K562 (cell line): ENCODE measurements at regions not wholly inside any gene's neighbourhood (a gene's known extent, or its start where the extent isn't known, plus 50 kb on each side); places are given as distances from the start of the nearest gene placed in this dataset.

Source experiments
- ATAC-seq: fragments of 200-7000 bp; cut with Tn5 transposase; 3 replicates; pipeline ENCODE4 v1.9.1; 2020; ENCODE audit warnings: moderate library complexity
- BruUV-seq: library from RNA; stranded (reverse); fragments of 400-500 nt; replicated peaks from 2 replicates; lab custom pipeline; 2021; lab: Mats Ljungman, UMichigan
- CTCF ChIA-PET: fragments of 300-600 bp; formaldehyde crosslinking; extraction: SDS; loops from one replicate; lab custom pipeline; 2021; ENCODE audit warnings: low intra/inter-chr PET ratio; lab: Yijun Ruan, JAX
- POLR2A ChIA-PET: fragments of 300-600, 350-650 bp; sonication (Branson Sonifier 250); formaldehyde crosslinking; extraction: SDS; loops from one replicate; lab custom pipeline; 2021; ENCODE audit warnings: antibody characterized with exemption, inconsistent platforms; lab: Yijun Ruan, JAX
- DNase-seq, 4 experiments: peaks; one replicate each; pipeline versions ENCODE4 v3.0.0 to v3.0.0-alpha.2; 2011 to 2018; ENCODE audit warnings: low spot score in 3 of 4, mixed read lengths in 3 of 4; ENCODE audit errors: extremely low read depth in 1 of 4
- FAIRE-seq: peaks from 2 replicates; lab custom pipeline; 2011; peaks lifted over from hg19 to GRCh38; lab: Jason Lieb, UNC
- H2AFZ ChIP-seq: 2 replicates; pipeline ENCODE4 v1.6.0; 2011; ENCODE audit warnings: low read depth, low read length, control low read depth, inconsistent platforms
- H3K27ac ChIP-seq: fragments of 200-600 bp; 3 replicates; pipeline ENCODE4 v1.8.0; 2011; ENCODE audit warnings: low read depth, mild to moderate bottlenecking, control low read depth, inconsistent platforms, low read length, moderate library complexity, mixed read lengths; ENCODE audit errors: extremely low read depth
- H3K27me3 ChIP-seq, 2 experiments: fragments of 300-600 bp in 1 of 2; 2 replicates in 1 of 2; 3 replicates in 1 of 2; pipeline versions ENCODE4 v1.6.0 to v1.8.0; 2011; ENCODE audit warnings: inconsistent platforms in 2 of 2, low read length in 2 of 2, mild to moderate bottlenecking in 1 of 2, mixed read lengths in 1 of 2, moderate library complexity in 1 of 2; ENCODE audit not compliant: control insufficient read depth in 2 of 2, insufficient read depth in 2 of 2
- H3K36me3 ChIP-seq: fragments of 300-600 bp; 3 replicates; pipeline ENCODE4 v1.8.0; 2011; ENCODE audit warnings: mild to moderate bottlenecking, low read length, inconsistent platforms; ENCODE audit not compliant: control insufficient read depth, insufficient read depth
- H3K4me1 ChIP-seq, 2 experiments: fragments of 200-600 bp in 1 of 2; replicated peaks in 1 of 2; 2 replicates in 1 of 2; 3 replicates in 1 of 2; pipeline versions ENCODE4 v1.5.1 to v1.8.0; 2011; ENCODE audit warnings: inconsistent platforms in 2 of 2, low read length in 2 of 2, mild to moderate bottlenecking in 1 of 2, mixed read lengths in 1 of 2, moderate library complexity in 1 of 2; ENCODE audit not compliant: control insufficient read depth in 2 of 2, insufficient read depth in 2 of 2
- H3K4me2 ChIP-seq: 2 replicates; pipeline ENCODE4 v1.6.1; 2011; ENCODE audit warnings: low read length, control low read depth, inconsistent platforms, mixed read lengths; ENCODE audit not compliant: insufficient read depth
- H3K4me3 ChIP-seq: fragments of 200-600 bp; sonication (generic), shearing (Covaris generic); 2 replicates; pipeline ENCODE4 v1.5.1; 2016; ENCODE audit warnings: control low read depth, inconsistent platforms
- H3K79me2 ChIP-seq: fragments of 200-600 bp; 3 replicates; pipeline ENCODE4 v1.8.0; 2011; ENCODE audit warnings: low read length, inconsistent platforms; ENCODE audit not compliant: control insufficient read depth, insufficient read depth
- H3K9ac ChIP-seq, 2 experiments: 2 replicates each; pipeline versions ENCODE4 v1.6.0 to v1.6.1; 2011; ENCODE audit warnings: low read depth in 2 of 2, low read length in 2 of 2, control low read depth in 1 of 2, inconsistent platforms in 1 of 2, mild to moderate bottlenecking in 1 of 2, mixed read lengths in 1 of 2; ENCODE audit not compliant: insufficient read depth in 1 of 2
- H3K9me1 ChIP-seq: one replicate; pipeline ENCODE4 v1.6.0; 2011; ENCODE audit warnings: inconsistent platforms, mild to moderate bottlenecking, low read length, moderate library complexity; ENCODE audit not compliant: control insufficient read depth, insufficient read depth
- H3K9me3 ChIP-seq: replicated peaks from 2 replicates; pipeline ENCODE4 v1.5.1; 2011; ENCODE audit warnings: low read depth, low read length, inconsistent platforms; ENCODE audit not compliant: control insufficient read depth, insufficient read depth
- H4K20me1 ChIP-seq: replicated peaks from 2 replicates; pipeline ENCODE4 v1.6.1; 2011; ENCODE audit warnings: low read length, inconsistent platforms, mixed read lengths; ENCODE audit not compliant: control insufficient read depth, insufficient read depth
- BDP1 ChIP-seq: IDR thresholded peaks from 3 replicates; pipeline ENCODE4 v1.6.1; 2011; ENCODE audit not compliant: insufficient read length, insufficient read depth
- BRD9 ChIP-seq: fragments of 450-650 bp; IDR thresholded peaks from 2 replicates; pipeline ENCODE4 v1.6.1; 2018; ENCODE audit warnings: low read depth; ENCODE audit not compliant: partially characterized antibody
- CBFA2T3 ChIP-seq: fragments of 450-650 bp; IDR thresholded peaks from 2 replicates; pipeline ENCODE4 v1.6.1; 2017
- CBFB ChIP-seq: sonication (generic); formaldehyde crosslinking; IDR thresholded peaks from 2 replicates; pipeline ENCODE4 v1.4.0; 2020; ENCODE audit warnings: mild to moderate bottlenecking, missing genetic modification reagents
- CHAMP1 ChIP-seq: fragments of 450-650 bp; IDR thresholded peaks from 2 replicates; pipeline ENCODE4 v1.6.1; 2016; ENCODE audit warnings: mild to moderate bottlenecking
- ESRRA ChIP-seq: fragments of 450-650 bp; IDR thresholded peaks from 2 replicates; pipeline ENCODE4 v1.6.1; 2014; ENCODE audit warnings: low read depth, mild to moderate bottlenecking, moderate library complexity, borderline replicate concordance
- ETS1 ChIP-seq: conservative IDR thresholded peaks from 2 replicates; pipeline ENCODE4 v1.6.1; 2011; ENCODE audit warnings: low read depth, mild to moderate bottlenecking, low read length; ENCODE audit not compliant: control insufficient read depth
- GTF2E2 ChIP-seq: fragments of 200-800 bp; sonication (Bioruptor generic); IDR thresholded peaks from 2 replicates; pipeline ENCODE4 v1.6.1; 2016; ENCODE audit warnings: missing genetic modification characterization, missing compliant biosample characterization
- MAFK ChIP-seq: IDR thresholded peaks from 2 replicates; pipeline ENCODE4 v1.6.1; 2011; ENCODE audit warnings: low read length, improper control_type of control experiment
- MTA3 ChIP-seq: fragments of 450-650 bp; formaldehyde crosslinking; IDR thresholded peaks from 2 replicates; pipeline ENCODE4 v1.6.1; 2017; ENCODE audit warnings: mild to moderate bottlenecking, borderline replicate concordance
- PKNOX1 ChIP-seq: fragments of 450-650 bp; IDR thresholded peaks from 2 replicates; pipeline ENCODE4 v1.6.1; 2016
- TAF9B ChIP-seq: fragments of 450-650 bp; IDR thresholded peaks from 2 replicates; pipeline ENCODE4 v1.6.1; 2018; ENCODE audit warnings: mild to moderate bottlenecking; ENCODE audit not compliant: partially characterized antibody
- TCFL5 ChIP-seq: fragments of 250-450 bp; sonication (Bioruptor Pico); conservative IDR thresholded peaks from 2 replicates; pipeline ENCODE4 v1.6.1; 2021; ENCODE audit warnings: mild to moderate bottlenecking, moderate library complexity, matching md5 sums
- ZHX1 ChIP-seq: fragments of 150-350 bp; conservative IDR thresholded peaks from 2 replicates; pipeline ENCODE4 v1.6.1; 2014; ENCODE audit warnings: low read length
- ZNF239 ChIP-seq: fragments of 250-450 bp; sonication (Bioruptor Pico); IDR thresholded peaks from 2 replicates; pipeline ENCODE4 v1.4.0; 2020; ENCODE audit warnings: mild to moderate bottlenecking
- ZNF277 ChIP-seq: fragments of 250-450 bp; sonication (Bioruptor Pico); IDR thresholded peaks from 2 replicates; pipeline ENCODE4 v1.8.0; 2022; ENCODE audit warnings: inconsistent platforms, mild to moderate bottlenecking, moderate library complexity, borderline replicate concordance
- ZSCAN29 ChIP-seq: fragments of 450-650 bp; IDR thresholded peaks from 2 replicates; pipeline ENCODE4 v1.6.1; 2017
- WGBS: fragments of 100-300 bp; shearing (Covaris generic); methylation state at CpG from one replicate; pipeline ENCODE4 v1.1.6; 2016; ENCODE audit warnings: low coverage, mixed read lengths; ENCODE audit not compliant: insufficient coverage; ENCODE audit errors: missing lambda C conversion rate; 5-methylcytosine and 5-hydroxymethylcytosine counted together
- in situ Hi-C: fragments of 300-500 bp; cut with MboI; formaldehyde crosslinking; loops from 4 replicates; pipeline ENCODE4 v1.15.0; 2018; ENCODE audit warnings: inconsistent platforms, mixed read lengths
- intact Hi-C: fragments of 100-400 bp; cut with micrococcal nuclease; formaldehyde crosslinking; loops from 2 replicates; pipeline ENCODE4 v1.14.2; 2022

- no peak for FAIRE-seq
- Histone ChIP-seq H3K36me3 (no peaks in the 10 kb centered on the region), H3K79me2 (no peaks in the 10 kb centered on the region), H3K27me3 (no peaks in the 10 kb centered on the region), H3K4me2 (no peak overlapping the region), H3K27ac (no peak overlapping the region), H4K20me1 (no peaks in the 10 kb centered on the region), H3K4me1 (no peaks in the 10 kb centered on the region), H3K4me3 (no peak overlapping the region), H2AFZ (no peak overlapping the region), H3K9me3 (no peaks in the 10 kb centered on the region), H3K9me1 (no peaks in the 10 kb centered on the region), H3K9ac (no peak overlapping the region)
- in situ Hi-C loops (no loop called here), intact Hi-C loops (no loop called here)
- WGBS = 0% methylated on average over 1 of the region's 1 CpG
- ChIA-PET POLR2A (no interaction called here), CTCF (no interaction called here)
- no TSS peak for BruUV-seq
- no peak for DNase-seq
- no peak for ATAC-seq
- no peak for TF ChIP-seq CBFB
- no peak for TF ChIP-seq ZNF277 (CRISPR knock-in tag)
- TF ChIP-seq TCFL5 = no peak
- no peak for TF ChIP-seq MAFK
- no peak for TF ChIP-seq ESRRA
- TF ChIP-seq MTA3 = no peak
- no peak for TF ChIP-seq ZSCAN29
- TF ChIP-seq BRD9 = no peak
- TF ChIP-seq BDP1 = no peak
- no peak for TF ChIP-seq GTF2E2 (tag)
- TF ChIP-seq CHAMP1 = no peak
- TF ChIP-seq ZNF239 (CRISPR knock-in tag) = no peak
- TF ChIP-seq ZHX1 = no peak
- TF ChIP-seq TAF9B = no peak
- TF ChIP-seq PKNOX1 = no peak
- no peak for TF ChIP-seq CBFA2T3
- no peak for TF ChIP-seq ETS1
Observed at GRCh38 chr1:219533280-219533679, 79.6 kb downstream of the ZC3H11B start.
